IPS-20b (cell line): ENCODE measurements at regions not wholly inside any gene's neighbourhood (a gene's known extent, or its start where the extent isn't known, plus 50 kb on each side); places are given as distances from the start of the nearest gene placed in this dataset.

ENCODE experiments used
- H3K27ac ChIP-seq: one replicate; pipeline ENCODE4 v1.5.1; 2013; ENCODE audit warnings: low read length
- H3K27me3 ChIP-seq: 2 replicates; pipeline ENCODE4 v1.6.1; 2013; ENCODE audit warnings: mild to moderate bottlenecking, low read length, inconsistent platforms; ENCODE audit not compliant: insufficient read depth
- H3K36me3 ChIP-seq: 2 replicates; pipeline ENCODE4 v1.6.1; 2013; ENCODE audit warnings: low read depth, mild to moderate bottlenecking, inconsistent platforms, low read length, moderate library complexity; ENCODE audit not compliant: insufficient read depth
- H3K4me1 ChIP-seq: 2 replicates; pipeline ENCODE4 v1.6.1; 2013; ENCODE audit warnings: mild to moderate bottlenecking, control low read depth, inconsistent platforms, low read length, moderate library complexity; ENCODE audit not compliant: insufficient read depth
- H3K4me3 ChIP-seq: 2 replicates; pipeline ENCODE4 v1.5.1; 2013; ENCODE audit warnings: mild to moderate bottlenecking, low read length, inconsistent platforms
- H3K9ac ChIP-seq: 2 replicates; pipeline ENCODE4 v1.6.1; 2013; ENCODE audit warnings: low read depth, mild to moderate bottlenecking, inconsistent platforms, low read length, moderate library complexity
- H3K9me3 ChIP-seq: 2 replicates; pipeline ENCODE4 v1.6.1; 2013; ENCODE audit warnings: mild to moderate bottlenecking, low read depth, low read length, inconsistent platforms; ENCODE audit not compliant: insufficient read depth

- H3K36me3 ChIP-seq: no peaks in the 10 kb centered on the region
Measured at GRCh38 chr10:84077768-84078167, 61.5 kb upstream of the GHITM start.

GRCh38 chr10:84078771-84079170 is 60.5 kb upstream of the GHITM start:
- Histone ChIP-seq H3K36me3 (no peaks in the 10 kb centered on the region), H3K9ac (no peak overlapping the region), H3K4me3 (no peak overlapping the region), H3K27me3 (no peaks in the 10 kb centered on the region), H3K9me3 (no peaks in the 10 kb centered on the region), H3K27ac (no peak overlapping the region), H3K4me1 (no peaks in the 10 kb centered on the region)

More at GRCh38 chr10:84077768-84078167, 61.5 kb upstream of the GHITM start:
- H3K27me3 ChIP-seq: no peaks in the 10 kb centered on the region
- H3K9ac ChIP-seq: no peak overlapping the region
- no peak overlapping the region for H3K27ac ChIP-seq
- no peaks in the 10 kb centered on the region for H3K4me1 ChIP-seq
- no peaks in the 10 kb centered on the region for H3K9me3 ChIP-seq
- no peak overlapping the region for H3K4me3 ChIP-seq

GRCh38 chr10:84084342-84084741 is 55.0 kb upstream of the GHITM start:
- H3K4me3 ChIP-seq: no peak overlapping the region
- H3K27ac ChIP-seq: no peak overlapping the region
- H3K27me3 ChIP-seq: no peaks in the 10 kb centered on the region
- no peaks in the 10 kb centered on the region for H3K36me3 ChIP-seq
- H3K9me3 ChIP-seq: no peaks in the 10 kb centered on the region
- H3K4me1 ChIP-seq: no peaks in the 10 kb centered on the region
- H3K9ac ChIP-seq: no peak overlapping the region

GRCh38 chr10:84087202-84087601 is 52.1 kb upstream of the GHITM start:
- H3K27ac ChIP-seq: no peak overlapping the region
- H3K36me3 ChIP-seq: no peaks in the 10 kb centered on the region
- no peak overlapping the region for H3K4me3 ChIP-seq
- no peaks in the 10 kb centered on the region for H3K9me3 ChIP-seq
- H3K4me1 ChIP-seq: no peaks in the 10 kb centered on the region
- no peaks in the 10 kb centered on the region for H3K27me3 ChIP-seq
- no peak overlapping the region for H3K9ac ChIP-seq

- Histone ChIP-seq H3K27ac (no peak overlapping the region), H3K27me3 (no peaks in the 10 kb centered on the region), H3K4me1 (no peaks in the 10 kb centered on the region), H3K9me3 (no peaks in the 10 kb centered on the region), H3K4me3 (no peak overlapping the region), H3K9ac (no peak overlapping the region), H3K36me3 (no peaks in the 10 kb centered on the region)
Measured at GRCh38 chr10:84088626-84089025, 50.7 kb upstream of the GHITM start.

- no peaks in the 10 kb centered on the region for H3K9me3 ChIP-seq
- H3K4me3 ChIP-seq: no peak overlapping the region
- no peaks in the 10 kb centered on the region for H3K4me1 ChIP-seq
- no peaks in the 10 kb centered on the region for H3K36me3 ChIP-seq
- H3K9ac ChIP-seq: no peak overlapping the region
- H3K27me3 ChIP-seq: no peaks in the 10 kb centered on the region
- no peak overlapping the region for H3K27ac ChIP-seq
Measured at GRCh38 chr10:84089162-84089561, 50.1 kb upstream of the GHITM start.
